PFSK-1 (cell line): ENCODE measurements at regions not wholly inside any gene's neighbourhood (a gene's known extent, or its start where the extent isn't known, plus 50 kb on each side); places are given as distances from the start of the nearest gene placed in this dataset.

Experiments used
- POLR2AphosphoS5 ChIP-seq: IDR thresholded peaks from 2 replicates; pipeline ENCODE4 v1.6.1; 2012; ENCODE audit warnings: low read depth, mild to moderate bottlenecking, control low read depth, low read length, moderate library complexity
- REST ChIP-seq, 2 experiments: IDR thresholded peaks; 2 replicates each; pipeline versions ENCODE4 v1.6.1 to v1.8.0; 2011 to 2012; ENCODE audit warnings: low read depth in 2 of 2, low read length in 2 of 2, control low read depth in 1 of 2, inconsistent platforms in 1 of 2, mild to moderate bottlenecking in 1 of 2, moderate library complexity in 1 of 2; ENCODE audit not compliant: insufficient read depth in 1 of 2

- no peak for TF ChIP-seq POLR2AphosphoS5
- no peak for TF ChIP-seq REST (IDR thresholded peaks at IDR 0.05; ENCODE audit: insufficient read depth in 1 of 2, low read depth in 2 of 2, low read length in 2 of 2)
These were observed 323.0 kb downstream of the EFNB2 start for GRCh38 chr13:106212386-106213010.
